Neural progenitor cell (in vitro differentiated cells): ENCODE measurements at regions not wholly inside any gene's neighbourhood (a gene's known extent, or its start where the extent isn't known, plus 50 kb on each side); places are given as distances from the start of the nearest gene placed in this dataset.

Experiments used
- DNase-seq: peaks from one replicate; pipeline ENCODE4 v3.0.0-alpha.2; 2016; ENCODE audit warnings: low spot score
- H2AFZ ChIP-seq: fragments of 200-600 bp; sonication (generic); replicated peaks from 2 replicates; pipeline ENCODE4 v1.6.1; 2016; ENCODE audit warnings: antibody characterized with exemption
- H3F3A ChIP-seq: fragments of 200-600 bp; sonication (generic); 2 replicates; pipeline ENCODE4 v1.6.1; 2016; ENCODE audit warnings: antibody characterized with exemption, low read depth
- H3K27ac ChIP-seq: fragments of 200-600 bp; sonication (generic); 2 replicates; pipeline ENCODE4 v1.5.1; 2016; ENCODE audit warnings: mild to moderate bottlenecking
- H3K27me3 ChIP-seq: fragments of 200-600 bp; sonication (generic); 2 replicates; pipeline ENCODE4 v1.6.1; 2016; ENCODE audit warnings: mild to moderate bottlenecking, moderate library complexity
- H3K36me3 ChIP-seq: fragments of 200-600 bp; sonication (generic); 2 replicates; pipeline ENCODE4 v1.5.1; 2016
- H3K4me1 ChIP-seq: fragments of 200-600 bp; sonication (generic); 2 replicates; pipeline ENCODE4 v1.6.1; 2016; ENCODE audit warnings: mixed run types
- H3K4me2 ChIP-seq: fragments of 200-600 bp; sonication (generic); 2 replicates; pipeline ENCODE4 v1.6.1; 2016
- H3K4me3 ChIP-seq: fragments of 200-600 bp; sonication (generic); 2 replicates; pipeline ENCODE4 v1.5.1; 2016
- H3K79me2 ChIP-seq: fragments of 200-600 bp; sonication (generic); 2 replicates; pipeline ENCODE4 v1.6.1; 2016; ENCODE audit warnings: low read depth
- H3K9ac ChIP-seq: fragments of 200-600 bp; sonication (generic); 2 replicates; pipeline ENCODE4 v1.6.1; 2016
- H3K9me3 ChIP-seq: fragments of 200-600 bp; sonication (generic); 2 replicates; pipeline ENCODE4 v1.5.1; 2016; ENCODE audit warnings: low read depth
- H4K20me1 ChIP-seq: fragments of 200-600 bp; sonication (generic); 2 replicates; pipeline ENCODE4 v1.6.1; 2016; ENCODE audit warnings: low read depth
- H3K27ac Mint-ChIP-seq: 3 replicates; pipeline ENCODE4 v1.8.0; 2021; ENCODE audit warnings: mixed read lengths
- H3K27me3 Mint-ChIP-seq: 2 replicates; pipeline ENCODE4 v1.8.0; 2022; ENCODE audit warnings: low read depth, mild to moderate bottlenecking, inconsistent platforms, moderate library complexity, mixed read lengths; ENCODE audit not compliant: insufficient read depth
- H3K36me3 Mint-ChIP-seq: 3 replicates; pipeline ENCODE4 v1.8.0; 2021; ENCODE audit warnings: mixed read lengths
- H3K4me1 Mint-ChIP-seq: 3 replicates; pipeline ENCODE4 v1.8.0; 2021; ENCODE audit warnings: mixed read lengths
- H3K4me3 Mint-ChIP-seq: 3 replicates; pipeline ENCODE4 v1.8.0; 2021; ENCODE audit warnings: mild to moderate bottlenecking, moderate library complexity, mixed read lengths
- H3K9me3 Mint-ChIP-seq: 3 replicates; pipeline ENCODE4 v1.8.0; 2020; ENCODE audit warnings: mixed read lengths
- EZH2 ChIP-seq: fragments of 200-600 bp; sonication (generic); IDR thresholded peaks from 2 replicates; pipeline ENCODE4 v1.6.1; 2017; ENCODE audit warnings: antibody characterized with exemption, mild to moderate bottlenecking, moderate library complexity
- EZH2phosphoT487 ChIP-seq: fragments of 200-600 bp; sonication (generic); IDR thresholded peaks from 2 replicates; pipeline ENCODE4 v1.6.1; 2017; ENCODE audit warnings: antibody characterized with exemption
- TF ChIP-seq, protein P1 (sequence below): fragments of 200-600 bp; sonication (generic); IDR thresholded peaks from 2 replicates; pipeline ENCODE4 v1.5.1; 2017; ENCODE audit warnings: antibody characterized with exemption, mild to moderate bottlenecking

DNA sequence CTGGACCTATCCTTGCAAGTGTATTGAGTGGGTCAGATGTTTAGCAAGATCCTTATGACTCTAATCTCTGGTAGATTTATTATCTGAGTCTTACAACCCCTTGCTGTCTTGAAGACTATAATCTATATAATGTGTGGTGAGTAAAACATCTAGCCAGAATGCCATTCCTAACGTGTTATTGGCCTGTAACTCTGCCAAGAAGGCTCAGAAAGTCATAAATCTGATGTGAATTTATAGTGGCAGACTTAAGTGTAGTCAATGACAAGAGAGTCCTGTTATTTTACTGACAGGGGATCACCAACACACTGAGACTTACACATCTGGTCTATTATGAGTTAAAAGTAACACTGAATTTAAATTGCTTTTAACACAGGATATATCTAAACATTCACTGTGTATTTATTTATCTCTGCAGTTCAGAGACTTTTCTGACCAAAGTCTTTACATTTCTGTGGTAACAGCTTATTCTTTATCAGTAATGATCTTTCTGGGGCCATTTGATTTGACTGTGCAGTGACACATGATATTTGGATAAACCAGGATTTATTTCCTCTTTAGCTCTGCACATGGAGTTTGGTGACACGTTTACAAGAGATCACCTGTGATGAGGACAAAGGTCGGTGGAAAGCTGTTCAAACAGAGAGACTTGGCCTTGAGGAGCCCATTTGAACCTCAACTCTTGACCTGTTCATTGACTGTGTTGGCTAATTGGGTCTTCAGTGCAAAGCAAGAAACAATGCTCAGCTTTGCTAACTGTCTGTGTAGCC lies 415.8 kb downstream of the STIM2 start:
- no peak for DNase-seq
- Histone ChIP-seq H3K27me3 (no peaks in the 10 kb centered on the region), H3F3A (peaks cover 9% of the 10 kb centered on the region), H2AFZ (no peak overlapping the region), H3K36me3 (no peaks in the 10 kb centered on the region), H3K79me2 (no peaks in the 10 kb centered on the region), H3K4me3 (no peak overlapping the region), H3K9ac (no peak overlapping the region), H3K27ac (no peak overlapping the region), H3K4me1 (peaks cover 18% of the 10 kb centered on the region), H3K4me2 (no peak overlapping the region), H3K9me3 (no peaks in the 10 kb centered on the region), H4K20me1 (no peaks in the 10 kb centered on the region)
- Mint-ChIP-seq H3K27me3 (peaks cover 9% of the 10 kb centered on the region), H3K4me1 (no peaks in the 10 kb centered on the region), H3K4me3 (no peak overlapping the region), H3K36me3 (no peaks in the 10 kb centered on the region), H3K27ac (no peak overlapping the region), H3K9me3 (no peaks in the 10 kb centered on the region)
- TF ChIP-seq, protein P1, sequence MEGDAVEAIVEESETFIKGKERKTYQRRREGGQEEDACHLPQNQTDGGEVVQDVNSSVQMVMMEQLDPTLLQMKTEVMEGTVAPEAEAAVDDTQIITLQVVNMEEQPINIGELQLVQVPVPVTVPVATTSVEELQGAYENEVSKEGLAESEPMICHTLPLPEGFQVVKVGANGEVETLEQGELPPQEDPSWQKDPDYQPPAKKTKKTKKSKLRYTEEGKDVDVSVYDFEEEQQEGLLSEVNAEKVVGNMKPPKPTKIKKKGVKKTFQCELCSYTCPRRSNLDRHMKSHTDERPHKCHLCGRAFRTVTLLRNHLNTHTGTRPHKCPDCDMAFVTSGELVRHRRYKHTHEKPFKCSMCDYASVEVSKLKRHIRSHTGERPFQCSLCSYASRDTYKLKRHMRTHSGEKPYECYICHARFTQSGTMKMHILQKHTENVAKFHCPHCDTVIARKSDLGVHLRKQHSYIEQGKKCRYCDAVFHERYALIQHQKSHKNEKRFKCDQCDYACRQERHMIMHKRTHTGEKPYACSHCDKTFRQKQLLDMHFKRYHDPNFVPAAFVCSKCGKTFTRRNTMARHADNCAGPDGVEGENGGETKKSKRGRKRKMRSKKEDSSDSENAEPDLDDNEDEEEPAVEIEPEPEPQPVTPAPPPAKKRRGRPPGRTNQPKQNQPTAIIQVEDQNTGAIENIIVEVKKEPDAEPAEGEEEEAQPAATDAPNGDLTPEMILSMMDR: no peak
- TF ChIP-seq EZH2phosphoT487 (no peak), EZH2 (no peak)

DNA sequence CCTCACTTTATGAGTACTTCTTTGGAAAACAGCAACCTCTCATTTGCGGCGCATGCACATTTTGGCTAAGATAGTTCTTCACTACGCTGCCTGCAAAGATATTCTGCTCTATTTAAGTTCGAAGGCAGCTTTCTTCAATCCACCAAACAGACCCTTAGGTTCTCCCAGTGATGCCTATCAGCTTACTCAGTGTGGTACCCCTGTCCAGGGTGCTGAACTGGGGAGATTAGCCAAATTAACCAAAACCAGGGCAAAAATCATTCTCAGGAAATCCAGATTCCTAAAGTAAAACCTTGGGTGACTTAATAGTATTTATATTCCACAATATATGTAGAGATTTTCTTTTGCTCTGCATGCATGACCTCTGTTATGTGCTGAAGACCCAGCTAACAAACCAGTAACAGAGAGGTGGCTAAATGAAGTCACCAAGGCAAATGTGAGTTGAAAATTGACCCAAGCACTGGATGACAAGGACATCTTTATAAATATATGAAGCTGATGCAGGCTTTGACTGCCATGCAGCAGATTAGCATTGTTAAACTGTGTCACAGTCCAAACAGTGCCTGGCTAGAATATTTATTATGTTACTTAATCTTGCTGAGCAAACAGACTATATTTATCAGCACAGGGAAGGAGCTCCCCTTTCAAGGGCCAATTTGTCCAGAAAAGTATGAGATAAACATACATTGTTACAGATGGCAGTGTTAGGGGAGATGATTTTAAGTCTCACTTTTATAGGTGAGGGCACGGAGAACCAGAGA lies 418.2 kb downstream of the STIM2 start:
- Histone ChIP-seq H3K9me3 (no peaks in the 10 kb centered on the region), H3K4me3 (no peak overlapping the region), H3K4me1 (no peaks in the 10 kb centered on the region), H3K79me2 (no peaks in the 10 kb centered on the region), H3F3A (no peaks in the 10 kb centered on the region), H3K27ac (no peak overlapping the region), H2AFZ (no peak overlapping the region), H3K27me3 (no peaks in the 10 kb centered on the region), H3K4me2 (no peak overlapping the region), H4K20me1 (no peaks in the 10 kb centered on the region), H3K36me3 (no peaks in the 10 kb centered on the region), H3K9ac (no peak overlapping the region)
- H3K4me3 Mint-ChIP-seq: no peak overlapping the region
- H3K9me3 Mint-ChIP-seq: no peaks in the 10 kb centered on the region
- H3K27me3 Mint-ChIP-seq: peaks cover 9% of the 10 kb centered on the region
- no peaks in the 10 kb centered on the region for H3K4me1 Mint-ChIP-seq
- H3K36me3 Mint-ChIP-seq: no peaks in the 10 kb centered on the region
- TF ChIP-seq, protein P1: no peak
- TF ChIP-seq EZH2phosphoT487 (no peak), EZH2 (no peak)
- H3K27ac Mint-ChIP-seq: no peak overlapping the region
- DNase-seq: peak; percentile 81

DNA sequence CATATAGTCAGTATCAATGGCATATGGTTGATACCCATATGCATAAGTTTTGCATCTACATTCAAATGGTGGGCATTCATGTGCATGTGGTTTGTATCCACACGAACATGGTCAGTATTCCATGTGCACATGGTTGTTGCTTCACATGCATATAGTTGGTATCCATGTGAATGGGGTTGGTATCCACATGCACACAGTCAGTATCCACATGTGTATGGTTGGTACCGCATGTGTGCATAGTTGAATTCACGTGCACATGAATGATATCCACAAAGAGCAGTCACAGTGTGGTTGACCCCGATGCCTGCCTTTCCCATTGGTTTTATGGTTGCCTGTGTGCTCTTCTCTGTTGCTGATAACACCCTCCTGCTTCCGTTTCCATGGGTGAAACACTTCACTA lies 427.9 kb downstream of the STIM2 start:
- no peaks in the 10 kb centered on the region for H3K36me3 ChIP-seq
- H3K4me1 ChIP-seq: peaks cover 10% of the 10 kb centered on the region
- DNase-seq: no peak
- no peak overlapping the region for H3K4me2 ChIP-seq
- TF ChIP-seq EZH2phosphoT487 (no peak), EZH2 (no peak)
- TF ChIP-seq, protein P1: no peak
- H3F3A ChIP-seq: no peaks in the 10 kb centered on the region
- H3K4me3 ChIP-seq: no peak overlapping the region
- no peaks in the 10 kb centered on the region for H3K9me3 Mint-ChIP-seq
- H3K79me2 ChIP-seq: no peaks in the 10 kb centered on the region
- H2AFZ ChIP-seq: no peak overlapping the region
- H3K27me3 ChIP-seq: no peaks in the 10 kb centered on the region
- no peak overlapping the region for H3K9ac ChIP-seq
- no peaks in the 10 kb centered on the region for H3K9me3 ChIP-seq
- H4K20me1 ChIP-seq: no peaks in the 10 kb centered on the region
- no peak overlapping the region for H3K4me3 Mint-ChIP-seq
- H3K27me3 Mint-ChIP-seq: peaks cover 5% of the 10 kb centered on the region
- H3K27ac Mint-ChIP-seq: no peak overlapping the region
- no peaks in the 10 kb centered on the region for H3K36me3 Mint-ChIP-seq
- H3K4me1 Mint-ChIP-seq: peaks cover 37% of the 10 kb centered on the region
- H3K27ac ChIP-seq: no peak overlapping the region
